Sigmoid colon (tissue), 6 donors: ENCODE measurements at regions not wholly inside any gene's neighbourhood (a gene's known extent, or its start where the extent isn't known, plus 50 kb on each side); places are given as distances from the start of the nearest gene placed in this dataset.

Source experiments
- DNase-seq: peaks from one replicate; pipeline ENCODE4 v3.0.0-alpha.2; 2019
- H3K27ac ChIP-seq, 4 donors: fragments of 200-600 bp; sonication (generic); one replicate each; pipeline ENCODE4 v1.5.1; 2016 to 2019; ENCODE audit warnings: mild to moderate bottlenecking in 1 of 4
- H3K27me3 ChIP-seq, 3 donors: fragments of 200-600 bp; sonication (generic); one replicate each; pipeline ENCODE4 v1.5.1; 2019; ENCODE audit warnings: mild to moderate bottlenecking in 1 of 3
- H3K36me3 ChIP-seq, 4 donors: fragments of 200-600 bp; sonication (generic); one replicate each; pipeline ENCODE4 v1.5.1; 2016 to 2019
- H3K4me1 ChIP-seq, 4 donors: fragments of 200-600 bp; sonication (generic); one replicate each; pipeline ENCODE4 v1.5.1; 2017 to 2019
- H3K4me3 ChIP-seq, 4 donors: fragments of 200-600 bp; sonication (generic); one replicate each; pipeline ENCODE4 v1.5.1; 2017 to 2019; ENCODE audit warnings: mild to moderate bottlenecking in 2 of 4, moderate library complexity in 1 of 4
- H3K9me3 ChIP-seq, 4 donors: fragments of 200-600 bp in 3 of 4; sonication (generic) in 3 of 4; one replicate each; pipeline versions ENCODE4 v1.5.1 to v1.6.1; 2013 to 2019
- CTCF ChIP-seq, 4 experiments: fragments of 450-650 bp in 3 of 4; fragments of 200-600 bp in 1 of 4; IDR thresholded peaks; one replicate each; pipeline ENCODE4 v1.5.1; 2016 to 2019; ENCODE audit warnings: antibody characterized with exemption in 4 of 4, mild to moderate bottlenecking in 3 of 4, moderate library complexity in 2 of 4
- EP300 ChIP-seq, 4 donors: sonication (generic); formaldehyde crosslinking; IDR thresholded peaks; one replicate each; pipeline ENCODE4 v1.6.1; 2017; ENCODE audit warnings: antibody characterized with exemption in 4 of 4
- POLR2A ChIP-seq, 2 donors: fragments of 450-650 bp; IDR thresholded peaks; one replicate each; pipeline ENCODE4 v1.6.1; 2016; ENCODE audit warnings: antibody characterized with exemption in 2 of 2, mild to moderate bottlenecking in 2 of 2, moderate library complexity in 2 of 2
- POLR2AphosphoS5 ChIP-seq, 4 donors: sonication (generic); formaldehyde crosslinking; IDR thresholded peaks; one replicate each; pipeline ENCODE4 v1.6.1; 2017; ENCODE audit warnings: antibody characterized with exemption in 4 of 4
- WGBS, 2 donors: extraction: QIAGEN DNeasy Blood & Tissue Kit; methylation state at CpG; one replicate each; pipeline ENCODE4 v1.1.7; 2013; 5-methylcytosine and 5-hydroxymethylcytosine counted together
- intact Hi-C: fragments of 100-400 bp; cut with DNase I; formaldehyde crosslinking; loops from one replicate; pipeline ENCODE4 v1.15.1; 2023
- donor health status: healthy with polysubstance abuse.
- donor health status: healthy.

- no peaks in the 10 kb centered on the region for H3K36me3 ChIP-seq
- H3K9me3 ChIP-seq = no peaks in the 10 kb centered on the region
- H3K4me3 ChIP-seq = no peak overlapping the region
- no peak for DNase-seq
- H3K4me1 ChIP-seq = no peaks in the 10 kb centered on the region
- peaks cover 0 to 3% (median 0%) of the 10 kb centered on the region in 3 donors for H3K27me3 ChIP-seq
- intact Hi-C loops = no loop called here
- no peak for TF ChIP-seq EP300 (IDR thresholded peaks at IDR 0.05)
- TF ChIP-seq CTCF (IDR thresholded peaks at IDR 0.05) = no peak
- no peak for TF ChIP-seq POLR2AphosphoS5 (IDR thresholded peaks at IDR 0.05)
- no peak for TF ChIP-seq POLR2A (IDR thresholded peaks at IDR 0.05)
- no peak overlapping the region for H3K27ac ChIP-seq
- WGBS, 2 donors = 73 to 86% methylated on average over 2 of the region's 2 CpGs
These were observed 128.9 kb upstream of the CCND2 start for GRCh38 chr12:4144676-4145075.

- WGBS, 2 donors = 73 to 79% methylated on average over 6 of the region's 6 CpGs
- intact Hi-C loops = no loop called here
These were observed 129.7 kb upstream of the CCND2 start for GRCh38 chr12:4143896-4144295.

GRCh38 chr12:4141348-4142270, 132.0 kb upstream of the CCND2 start:
- 78 to 82% methylated on average over 6 of the region's 6 CpGs for WGBS, 2 donors
- no peak for DNase-seq
- no peaks in the 10 kb centered on the region for H3K9me3 ChIP-seq
- H3K4me1 ChIP-seq = no peaks in the 10 kb centered on the region
- no peaks in the 10 kb centered on the region for H3K36me3 ChIP-seq
- no peak overlapping the region for H3K27ac ChIP-seq
- TF ChIP-seq POLR2AphosphoS5 (IDR thresholded peaks at IDR 0.05) (no peak), POLR2A (IDR thresholded peaks at IDR 0.05) (no peak), EP300 (IDR thresholded peaks at IDR 0.05) (no peak), CTCF (IDR thresholded peaks at IDR 0.05) (no peak)
- H3K27me3 ChIP-seq = peaks cover 0 to 3% (median 0%) of the 10 kb centered on the region in 3 donors
- no peak overlapping the region for H3K4me3 ChIP-seq
- intact Hi-C loops = no loop called here

More at GRCh38 chr12:4143896-4144295, 129.7 kb upstream of the CCND2 start:
- H3K27ac ChIP-seq = no peak overlapping the region
- no peaks in the 10 kb centered on the region for H3K4me1 ChIP-seq
- H3K36me3 ChIP-seq = no peaks in the 10 kb centered on the region
- H3K27me3 ChIP-seq = peaks cover 0 to 3% (median 0%) of the 10 kb centered on the region in 3 donors
- DNase-seq = no peak
- no peak overlapping the region for H3K4me3 ChIP-seq
- H3K9me3 ChIP-seq = no peaks in the 10 kb centered on the region
- TF ChIP-seq POLR2A (IDR thresholded peaks at IDR 0.05) (no peak), CTCF (IDR thresholded peaks at IDR 0.05) (no peak), POLR2AphosphoS5 (IDR thresholded peaks at IDR 0.05) (no peak), EP300 (IDR thresholded peaks at IDR 0.05) (no peak)

- TF ChIP-seq EP300 (IDR thresholded peaks at IDR 0.05) = no peak
- TF ChIP-seq CTCF (IDR thresholded peaks at IDR 0.05) = no peak
- TF ChIP-seq POLR2A (IDR thresholded peaks at IDR 0.05) = no peak
- TF ChIP-seq POLR2AphosphoS5 (IDR thresholded peaks at IDR 0.05) = no peak
These were observed 132.8 kb upstream of the CCND2 start for GRCh38 chr12:4140581-4141301.

More at GRCh38 chr12:4140581-4141301, 132.8 kb upstream of the CCND2 start:
- Histone ChIP-seq H3K27me3 (peaks cover 0 to 3% (median 0%) of the 10 kb centered on the region in 3 donors), H3K4me3 (no peak overlapping the region), H3K9me3 (no peaks in the 10 kb centered on the region), H3K27ac (no peak overlapping the region), H3K36me3 (no peaks in the 10 kb centered on the region), H3K4me1 (no peaks in the 10 kb centered on the region)
- no peak for DNase-seq
- intact Hi-C loops = no loop called here
- 89 to 94% methylated on average over 8 of the region's 8 CpGs for WGBS, 2 donors
